NB4 (cell line): ENCODE measurements at regions not wholly inside any gene's neighbourhood (a gene's known extent, or its start where the extent isn't known, plus 50 kb on each side); places are given as distances from the start of the nearest gene placed in this dataset.

Source experiments
- CTCF ChIP-seq: IDR thresholded peaks from one replicate; pipeline ENCODE4 v1.5.1; 2012; ENCODE audit warnings: low read depth, low read length
- MAX ChIP-seq: IDR thresholded peaks from 2 replicates; pipeline ENCODE4 v1.6.1; 2011; ENCODE audit warnings: low read depth, low read length
- POLR2A ChIP-seq: IDR thresholded peaks from 2 replicates; pipeline ENCODE4 v1.6.1; 2011; ENCODE audit warnings: mild to moderate bottlenecking; ENCODE audit not compliant: insufficient read length; ENCODE audit errors: extremely low read depth

DNA sequence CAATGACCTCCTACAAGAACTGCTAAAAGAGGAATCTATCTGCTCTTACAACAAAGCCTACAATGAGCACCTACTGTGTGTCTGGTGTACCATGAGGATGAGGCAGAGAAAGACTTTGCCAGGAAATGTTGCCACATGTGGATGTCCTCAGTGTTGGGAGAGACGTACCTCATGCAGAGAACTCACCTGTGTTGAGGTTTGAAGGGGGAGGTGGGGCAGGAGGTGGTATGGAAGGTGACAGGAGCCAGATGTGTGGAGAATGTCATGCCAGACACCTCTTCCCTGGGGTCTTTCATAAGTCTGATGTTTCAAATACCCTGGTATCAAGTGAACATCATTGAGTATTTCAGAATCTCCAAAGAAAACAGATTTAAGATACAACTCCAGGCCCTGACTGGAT lies 220.1 kb upstream of the RNF32 start:
- no peak for TF ChIP-seq POLR2A
- no peak for TF ChIP-seq CTCF
- no peak for TF ChIP-seq MAX
